Colonic mucosa (tissue), 4 donors: ENCODE measurements at regions not wholly inside any gene's neighbourhood (a gene's known extent, or its start where the extent isn't known, plus 50 kb on each side); places are given as distances from the start of the nearest gene placed in this dataset.
A peak's percentile ranks its signal among the peaks of the same experiment; 100 is the strongest.

Experiments
- DNase-seq: peaks from one replicate; pipeline ENCODE4 v3.0.0-alpha.2; 2020
- H3K27ac ChIP-seq: fragments of 200-600 bp; one replicate; pipeline ENCODE4 v1.8.0; 2021
- H3K27me3 ChIP-seq: fragments of 200-600 bp; one replicate; pipeline ENCODE4 v1.8.0; 2021
- H3K36me3 ChIP-seq: fragments of 200-600 bp; one replicate; pipeline ENCODE4 v1.8.0; 2021
- H3K4me1 ChIP-seq: fragments of 200-600 bp; one replicate; pipeline ENCODE4 v1.8.0; 2021; ENCODE audit warnings: mild to moderate bottlenecking
- H3K4me3 ChIP-seq: fragments of 200-600 bp; one replicate; pipeline ENCODE4 v1.8.0; 2021
- H3K9ac ChIP-seq, 2 donors: one replicate each; pipeline ENCODE4 v1.7.0; 2013; ENCODE audit warnings: control low read depth in 2 of 2, low read depth in 2 of 2, low read length in 2 of 2
- H3K9me3 ChIP-seq: fragments of 200-600 bp; one replicate; pipeline ENCODE4 v1.8.0; 2021
- CTCF ChIP-seq: fragments of 200-600 bp; IDR thresholded peaks from one replicate; pipeline ENCODE4 v1.8.0; 2022; ENCODE audit warnings: antibody characterized with exemption, mild to moderate bottlenecking
- intact Hi-C: fragments of 100-400 bp; cut with DNase I; formaldehyde crosslinking; loops from one replicate; pipeline ENCODE4 v1.14.1; 2022
- donor health status: healthy.
- donor health status: DM: no; HTN: no; CAD: no.
- donor health status: DM: no; HTN: no; CAD: no.

DNA sequence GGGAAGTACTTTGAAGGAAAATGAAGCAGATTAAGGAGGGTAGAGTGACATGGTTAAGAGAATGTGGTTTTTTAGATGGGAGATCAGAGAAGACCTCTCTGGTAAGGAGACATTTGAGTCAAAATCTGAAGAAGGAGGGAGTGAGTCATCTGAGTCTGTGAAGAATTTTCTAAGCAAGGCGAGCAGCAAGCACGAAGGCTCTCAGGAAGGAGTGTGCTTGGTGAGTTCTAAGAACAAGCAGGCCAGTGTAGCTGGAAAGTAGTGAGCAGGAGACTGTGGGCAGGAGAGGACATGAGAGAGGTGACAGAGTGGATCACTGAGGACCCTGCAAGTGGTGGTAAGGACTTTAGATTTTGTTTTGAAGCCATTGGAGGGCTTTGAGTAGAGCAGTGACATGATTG, 76.3 kb upstream of the FUT8 start:
- H3K27me3 ChIP-seq = no peaks in the 10 kb centered on the region
- H3K27ac ChIP-seq = peak overlapping the region; percentile 73
- TF ChIP-seq CTCF = no peak
- no peak overlapping the region for H3K4me3 ChIP-seq
- no peaks in the 10 kb centered on the region for H3K9me3 ChIP-seq
- H3K9ac ChIP-seq = no peak overlapping the region
- peaks cover 17% of the 10 kb centered on the region for H3K4me1 ChIP-seq
- intact Hi-C loops = no loop called here
- no peaks in the 10 kb centered on the region for H3K36me3 ChIP-seq
- no peak for DNase-seq

GRCh38 chr14:65339866-65340265, 72.7 kb upstream of the FUT8 start:
- Histone ChIP-seq H3K9me3 (no peaks in the 10 kb centered on the region), H3K9ac (no peak overlapping the region), H3K36me3 (no peaks in the 10 kb centered on the region), H3K4me3 (no peak overlapping the region), H3K4me1 (peaks cover 3% of the 10 kb centered on the region), H3K27me3 (no peaks in the 10 kb centered on the region), H3K27ac (no peak overlapping the region)
- TF ChIP-seq CTCF = no peak
- DNase-seq = no peak
- intact Hi-C loops = no loop called here

GRCh38 chr14:65344011-65344410, 68.5 kb upstream of the FUT8 start:
- H3K27me3 ChIP-seq = no peaks in the 10 kb centered on the region
- TF ChIP-seq CTCF = no peak
- H3K36me3 ChIP-seq = no peaks in the 10 kb centered on the region
- H3K9ac ChIP-seq = no peak overlapping the region
- intact Hi-C loops = no loop called here
- DNase-seq = no peak
- H3K4me3 ChIP-seq = no peak overlapping the region
- H3K9me3 ChIP-seq = no peaks in the 10 kb centered on the region
- no peak overlapping the region for H3K27ac ChIP-seq
- no peaks in the 10 kb centered on the region for H3K4me1 ChIP-seq

DNA sequence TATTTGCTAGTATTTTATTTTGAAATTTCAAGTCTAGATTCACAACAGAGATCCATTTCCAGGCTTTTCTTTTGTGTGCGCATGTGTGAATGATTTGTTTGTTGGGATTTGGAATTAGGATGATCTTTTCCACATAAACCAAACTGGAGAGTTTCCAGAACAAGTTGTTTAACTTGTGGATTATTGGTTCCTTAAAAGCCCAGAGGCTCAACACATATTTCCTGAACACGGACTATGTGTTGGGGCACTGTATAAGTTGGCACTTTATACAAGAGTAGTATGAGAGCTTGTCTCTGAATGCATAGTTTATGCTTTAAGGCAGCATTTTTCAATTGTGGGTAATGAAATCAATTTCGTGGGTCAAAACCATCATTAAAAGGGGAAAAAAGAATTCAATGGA, 67.3 kb upstream of the FUT8 start:
- Histone ChIP-seq H3K27me3 (no peaks in the 10 kb centered on the region), H3K9me3 (no peaks in the 10 kb centered on the region), H3K36me3 (no peaks in the 10 kb centered on the region), H3K4me3 (no peak overlapping the region), H3K9ac (no peak overlapping the region), H3K27ac (no peak overlapping the region), H3K4me1 (no peaks in the 10 kb centered on the region)
- intact Hi-C loops = no loop called here
- DNase-seq = no peak
- TF ChIP-seq CTCF = no peak

- Histone ChIP-seq H3K4me3 (no peak overlapping the region), H3K36me3 (no peaks in the 10 kb centered on the region), H3K27ac (no peak overlapping the region), H3K27me3 (no peaks in the 10 kb centered on the region), H3K4me1 (no peaks in the 10 kb centered on the region), H3K9ac (no peak overlapping the region), H3K9me3 (no peaks in the 10 kb centered on the region)
- TF ChIP-seq CTCF = no peak
- intact Hi-C loops = no loop called here
- DNase-seq = no peak
Observed at GRCh38 chr14:65346474-65346873, 66.1 kb upstream of the FUT8 start.

GRCh38 chr14:65346895-65347294, 65.6 kb upstream of the FUT8 start:
- TF ChIP-seq CTCF = no peak

More at GRCh38 chr14:65346895-65347294, 65.6 kb upstream of the FUT8 start:
- intact Hi-C loops = no loop called here
- DNase-seq = no peak
- Histone ChIP-seq H3K27me3 (no peaks in the 10 kb centered on the region), H3K4me1 (no peaks in the 10 kb centered on the region), H3K9ac (no peak overlapping the region), H3K4me3 (no peak overlapping the region), H3K9me3 (no peaks in the 10 kb centered on the region), H3K36me3 (no peaks in the 10 kb centered on the region), H3K27ac (no peak overlapping the region)
